IPS-18c (cell line): ENCODE measurements at regions not wholly inside any gene's neighbourhood (a gene's known extent, or its start where the extent isn't known, plus 50 kb on each side); places are given as distances from the start of the nearest gene placed in this dataset.

Experiments used
- H3K4me3 ChIP-seq: 2 replicates; pipeline ENCODE4 v1.7.0; 2013; ENCODE audit warnings: low read depth, mild to moderate bottlenecking, low read length, moderate library complexity; ENCODE audit not compliant: insufficient read depth
- H3K9me3 ChIP-seq: one replicate; pipeline ENCODE4 v1.6.1; 2013; ENCODE audit warnings: mild to moderate bottlenecking, low read length, moderate library complexity; ENCODE audit not compliant: control insufficient read depth, insufficient read depth

DNA sequence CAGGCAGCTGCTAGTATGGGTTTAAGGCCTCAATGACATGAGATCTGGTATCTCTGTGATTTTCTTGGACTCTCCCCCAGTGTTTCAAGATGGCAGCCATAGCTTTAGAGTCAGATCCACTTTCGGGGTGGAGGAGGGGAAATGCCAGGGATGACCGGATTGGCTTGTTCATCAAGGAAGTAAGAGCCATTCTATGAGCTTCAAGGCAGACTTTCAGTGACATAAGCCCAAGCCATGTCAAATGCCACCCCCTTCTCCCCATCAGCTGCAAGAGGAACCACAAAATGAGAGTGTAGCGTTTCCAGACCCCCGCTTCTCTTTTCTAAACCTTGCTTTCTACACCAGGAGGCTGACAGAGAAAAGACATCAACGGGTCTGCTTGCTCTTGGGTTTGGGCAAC is 271.8 kb downstream of the PSAT1 start:
- H3K9me3 ChIP-seq = no peaks in the 10 kb centered on the region
- no peak overlapping the region for H3K4me3 ChIP-seq

DNA sequence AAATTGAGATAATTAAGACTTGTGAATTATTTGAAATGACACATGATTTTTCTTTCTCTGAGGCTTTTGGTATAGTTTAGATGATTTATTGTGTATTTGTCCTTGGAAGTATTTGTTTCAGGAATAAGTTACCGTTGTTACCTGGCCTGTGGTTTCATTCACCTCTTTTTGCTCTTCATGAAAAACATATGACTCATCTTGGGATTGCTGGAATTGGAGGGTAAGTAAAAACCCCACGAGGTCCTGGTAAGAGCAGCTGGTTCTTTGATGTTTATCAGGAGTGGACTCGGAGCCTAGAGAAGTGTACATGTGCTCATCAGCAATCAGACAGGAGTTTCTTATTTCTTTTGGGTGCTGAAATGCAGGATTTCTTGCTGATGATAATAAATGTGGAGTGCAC is 275.3 kb downstream of the PSAT1 start:
- Histone ChIP-seq H3K9me3 (no peaks in the 10 kb centered on the region), H3K4me3 (no peak overlapping the region)

DNA sequence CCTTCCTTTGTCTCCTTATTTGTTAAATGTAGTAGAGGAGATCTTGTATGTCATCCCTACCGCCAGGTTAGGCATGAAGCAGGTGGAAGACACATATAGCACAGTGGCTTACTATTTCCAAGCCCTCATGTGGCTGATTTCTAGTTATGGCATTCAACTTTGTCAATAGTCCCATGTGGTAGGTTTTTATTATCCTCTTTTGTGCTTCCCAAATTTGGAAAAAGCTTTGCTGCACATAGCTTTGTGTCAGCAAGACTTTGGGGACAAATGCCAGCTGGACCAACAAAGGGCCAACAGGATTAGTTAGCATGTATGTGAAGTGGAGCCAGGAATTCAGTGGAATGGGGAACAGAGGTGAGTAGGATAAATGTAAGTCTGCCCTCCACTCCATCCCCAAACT is 276.3 kb downstream of the PSAT1 start:
- Histone ChIP-seq H3K9me3 (no peaks in the 10 kb centered on the region), H3K4me3 (no peak overlapping the region)

DNA sequence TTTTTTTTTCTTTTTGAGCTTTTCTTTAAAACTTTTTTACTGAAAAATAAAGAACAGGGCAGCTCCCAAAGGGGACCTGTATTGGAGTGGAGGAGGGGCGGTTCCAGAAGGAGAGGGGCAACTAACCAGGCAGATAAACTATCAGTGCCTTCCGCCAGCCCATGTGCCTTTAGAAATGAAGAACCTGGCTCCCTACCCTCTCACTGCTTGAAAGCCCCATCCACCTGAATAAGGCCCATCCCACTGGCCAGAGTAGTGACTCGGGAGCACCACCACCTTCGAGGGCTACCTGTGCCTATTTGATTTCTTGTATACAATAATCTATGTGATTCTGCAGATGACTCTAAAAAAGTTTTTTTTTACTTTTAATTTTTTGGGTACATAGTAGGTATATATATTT is 276.7 kb downstream of the PSAT1 start:
- no peaks in the 10 kb centered on the region for H3K9me3 ChIP-seq
- H3K4me3 ChIP-seq = no peak overlapping the region

DNA sequence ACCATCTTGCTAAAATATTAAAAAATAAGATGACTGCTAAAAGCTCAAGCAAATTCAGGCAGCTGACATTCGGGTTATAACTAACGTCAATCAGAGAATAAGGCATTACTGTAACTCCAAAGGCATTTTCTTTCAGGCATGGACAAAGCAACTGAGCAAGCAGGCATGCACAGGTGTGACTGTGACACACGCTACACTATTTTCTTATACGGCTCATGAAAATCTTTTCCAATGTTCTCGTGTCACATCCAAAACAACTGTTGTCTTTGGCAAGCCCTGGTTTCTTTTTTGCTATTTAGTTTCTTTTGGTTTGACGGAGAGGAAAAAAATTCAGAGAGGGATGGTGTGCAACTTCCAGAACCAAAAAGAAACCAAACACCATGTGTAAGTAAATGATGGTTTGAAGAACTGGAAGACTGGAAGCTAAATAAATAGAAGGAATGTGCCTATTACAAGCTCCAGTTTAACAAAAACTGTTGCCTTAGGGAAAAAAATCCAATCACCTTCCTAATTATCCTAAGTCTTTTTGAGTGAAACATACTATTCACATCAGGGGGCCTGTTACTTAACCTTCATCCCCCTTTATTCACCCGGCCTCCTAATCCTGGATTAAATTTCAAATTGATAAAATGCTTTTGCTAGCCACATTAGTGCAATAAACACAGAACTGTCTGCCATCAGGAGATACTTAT is 277.6 kb downstream of the PSAT1 start:
- H3K9me3 ChIP-seq = no peaks in the 10 kb centered on the region

DNA sequence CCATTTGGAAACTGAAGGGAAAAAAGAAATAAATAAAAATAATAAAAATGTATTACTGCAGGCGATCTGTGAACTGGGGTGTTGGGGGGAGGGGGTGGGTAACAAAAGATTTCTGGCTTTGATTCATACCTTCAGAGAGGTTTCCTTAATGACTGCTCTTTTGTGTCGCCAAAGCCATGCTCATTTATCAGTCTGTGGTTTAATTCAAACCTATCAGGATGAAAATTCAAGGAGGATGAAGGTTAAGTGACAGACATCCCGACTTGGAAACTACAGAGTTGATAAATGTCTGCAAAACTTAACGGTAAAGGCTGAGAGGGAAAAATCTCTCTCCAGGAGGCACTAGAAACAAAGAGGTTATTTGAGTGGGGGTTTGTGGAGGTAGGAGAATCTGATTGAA is 278.2 kb downstream of the PSAT1 start:
- Histone ChIP-seq H3K9me3 (no peaks in the 10 kb centered on the region), H3K4me3 (no peak overlapping the region)

More for the DNA sequence above, 277.6 kb downstream of the PSAT1 start:
- no peak overlapping the region for H3K4me3 ChIP-seq

DNA sequence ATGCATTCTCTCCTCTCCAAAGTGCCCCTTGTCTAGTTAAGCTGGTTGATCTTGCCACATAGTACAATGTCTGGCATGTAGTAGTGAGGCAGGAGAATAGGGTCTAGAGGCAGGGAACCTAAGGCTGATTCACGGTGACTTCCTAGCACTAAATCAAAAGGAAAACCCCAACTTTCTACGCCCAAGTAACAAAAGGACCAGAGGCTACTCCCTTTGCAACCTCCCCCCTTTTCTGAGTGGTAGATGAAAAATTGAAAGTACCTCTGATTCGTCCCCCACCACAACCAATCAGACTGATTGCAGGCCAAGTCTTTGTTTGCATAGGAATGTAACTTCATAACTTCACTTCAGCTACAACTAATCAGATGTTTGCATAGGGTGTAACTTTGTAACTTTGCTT is 278.8 kb downstream of the PSAT1 start:
- no peaks in the 10 kb centered on the region for H3K9me3 ChIP-seq
- no peak overlapping the region for H3K4me3 ChIP-seq

DNA sequence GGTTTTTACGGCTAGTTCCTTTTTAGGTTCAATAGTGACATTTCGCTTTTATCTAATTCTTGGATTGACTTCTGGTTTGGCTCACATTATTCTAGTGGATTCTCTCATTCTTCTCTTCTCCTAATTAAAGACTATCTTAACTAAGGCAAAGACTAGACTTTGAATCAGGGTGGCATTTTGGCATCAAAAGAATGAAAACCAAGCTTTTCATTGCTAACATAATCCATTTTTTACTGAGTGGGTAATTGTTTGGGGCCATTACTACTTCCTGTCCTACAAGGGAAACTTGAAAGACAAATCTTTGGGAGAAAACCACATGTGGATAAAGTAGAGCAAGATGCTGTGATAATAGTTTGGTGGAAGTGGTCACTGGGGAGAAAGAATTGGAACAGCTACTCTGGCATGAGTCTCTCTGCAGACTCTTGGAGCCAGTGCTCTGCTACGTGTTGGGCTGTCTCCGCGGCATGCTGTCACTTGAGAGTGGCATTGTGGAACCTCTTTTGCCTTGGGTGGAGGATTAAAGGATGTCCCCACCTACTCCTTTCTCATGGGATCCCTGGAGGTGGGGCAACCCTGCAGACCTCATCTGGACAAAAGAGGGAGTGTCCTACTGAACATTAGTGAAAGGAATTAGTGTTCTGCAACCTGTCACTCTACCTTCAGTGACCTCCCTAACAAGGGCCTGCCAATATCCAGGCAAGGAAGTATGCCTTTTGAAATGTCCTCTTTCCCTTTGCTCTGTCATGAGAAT is 280.4 kb downstream of the PSAT1 start:
- H3K4me3 ChIP-seq = no peak overlapping the region
- H3K9me3 ChIP-seq = no peaks in the 10 kb centered on the region

DNA sequence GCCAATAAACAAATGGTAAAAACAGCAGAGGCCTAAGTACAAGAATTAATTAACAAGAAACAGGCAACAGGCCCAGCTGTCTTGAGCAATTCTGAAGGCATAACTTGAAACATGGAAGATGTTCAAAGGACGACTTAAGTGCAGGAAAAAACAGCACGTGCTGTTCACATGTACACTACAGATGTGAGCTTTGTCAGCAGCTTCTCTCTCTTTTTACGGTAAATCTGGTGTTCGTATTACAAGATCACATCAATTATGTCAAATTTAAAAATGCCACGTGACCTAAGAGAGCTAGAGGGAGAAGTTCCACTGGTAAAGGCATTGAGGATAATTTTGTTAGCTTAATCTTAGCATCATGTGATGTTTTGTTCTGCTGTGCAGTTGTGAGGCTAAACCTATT is 281.1 kb downstream of the PSAT1 start:
- H3K4me3 ChIP-seq = no peak overlapping the region
- no peaks in the 10 kb centered on the region for H3K9me3 ChIP-seq

DNA sequence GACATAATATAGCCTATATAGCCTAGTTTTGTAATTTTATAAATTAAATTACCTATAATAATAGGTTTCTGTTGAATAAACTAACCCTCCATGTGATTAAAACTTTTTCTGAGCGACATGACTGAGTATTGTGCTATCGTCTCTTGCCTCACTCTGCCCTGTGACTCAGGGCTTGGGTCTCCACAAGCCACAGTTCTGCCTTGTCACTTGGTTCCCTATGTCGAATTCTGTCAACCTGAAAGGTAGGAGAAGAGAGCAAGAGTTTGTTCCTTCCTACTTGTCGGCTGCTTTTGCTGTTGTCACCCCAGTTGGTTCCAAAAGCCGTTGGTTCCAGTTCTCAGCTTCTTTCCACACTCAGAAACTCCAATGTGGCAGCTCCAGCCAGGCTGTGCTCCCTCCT is 285.9 kb downstream of the PSAT1 start:
- no peaks in the 10 kb centered on the region for H3K9me3 ChIP-seq

DNA sequence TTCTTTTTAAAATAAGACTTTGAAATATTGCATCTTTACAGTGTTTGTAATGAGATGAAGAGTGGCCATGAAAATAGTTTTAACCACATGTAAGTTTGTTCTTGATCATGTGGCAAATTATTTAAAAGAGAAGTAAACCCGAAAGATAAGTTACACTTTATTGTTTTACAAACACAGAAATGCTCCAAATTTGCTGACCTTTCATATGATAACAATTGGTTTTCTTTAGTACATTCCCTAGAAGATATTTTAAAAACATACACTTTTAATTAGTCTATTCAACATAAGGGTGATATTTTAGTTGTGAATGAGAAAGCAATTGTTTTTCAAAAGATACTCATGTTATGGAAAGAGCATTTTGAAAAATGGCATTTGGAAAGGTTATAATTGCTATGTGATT is 287.7 kb downstream of the PSAT1 start:
- Histone ChIP-seq H3K9me3 (no peaks in the 10 kb centered on the region), H3K4me3 (no peak overlapping the region)

More for the DNA sequence above, 285.9 kb downstream of the PSAT1 start:
- H3K4me3 ChIP-seq = no peak overlapping the region

DNA sequence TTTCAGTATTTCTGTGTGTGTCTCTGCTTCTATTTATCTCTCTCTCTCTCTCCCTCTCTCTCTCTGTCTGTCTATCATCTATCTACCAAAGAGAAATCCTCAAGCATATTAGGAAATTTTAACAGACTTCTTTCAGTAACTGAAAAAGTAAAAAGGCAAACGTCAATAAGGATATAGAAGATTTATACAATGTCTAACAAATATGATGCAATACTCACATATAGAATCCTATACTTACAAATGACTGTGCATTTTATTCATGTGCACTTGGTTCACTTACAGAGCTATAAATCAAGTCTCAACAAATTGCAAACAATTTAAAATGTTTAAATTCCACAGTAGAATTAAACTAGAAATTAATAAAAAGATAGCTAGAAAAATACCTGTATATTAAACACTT is 289.0 kb downstream of the PSAT1 start:
- Histone ChIP-seq H3K9me3 (no peaks in the 10 kb centered on the region), H3K4me3 (no peak overlapping the region)

DNA sequence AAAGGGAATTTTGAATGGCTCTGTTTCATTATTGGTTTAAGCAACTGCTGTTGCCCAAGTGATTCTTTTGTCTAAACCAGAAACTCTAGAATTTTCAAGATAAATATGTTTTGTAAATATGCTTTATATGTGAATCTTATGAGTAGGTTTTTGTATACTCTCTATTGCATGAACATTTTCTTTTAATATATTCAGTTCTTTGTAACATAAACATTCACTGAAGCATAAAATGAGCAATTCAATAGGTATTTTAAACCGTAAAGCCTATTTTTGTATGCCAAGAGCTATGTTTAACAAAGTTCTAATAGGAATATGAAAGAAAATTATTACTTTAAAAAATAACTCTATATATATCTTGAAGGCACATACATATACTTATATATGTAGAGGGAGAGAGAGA is 293.1 kb downstream of the PSAT1 start:
- no peak overlapping the region for H3K4me3 ChIP-seq
- no peaks in the 10 kb centered on the region for H3K9me3 ChIP-seq

DNA sequence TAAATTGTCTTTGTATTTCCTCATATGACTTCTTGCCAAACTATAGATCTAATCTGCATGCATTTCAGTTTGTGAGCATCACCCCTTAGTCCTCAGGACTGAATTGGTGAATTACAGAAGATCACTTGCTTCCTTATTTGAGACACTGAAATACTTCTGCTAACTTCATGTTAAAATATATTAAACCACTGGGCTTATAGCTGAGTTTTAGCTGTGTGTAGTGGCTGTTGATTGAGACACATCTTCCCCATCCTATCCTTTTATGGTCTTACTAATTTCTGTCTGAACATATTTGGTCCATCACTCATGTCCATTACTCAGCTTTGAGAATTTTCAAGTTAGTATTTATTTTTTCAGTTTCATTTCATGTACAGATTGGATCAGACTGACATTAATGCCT is 295.9 kb downstream of the PSAT1 start:
- Histone ChIP-seq H3K9me3 (no peaks in the 10 kb centered on the region), H3K4me3 (no peak overlapping the region)

DNA sequence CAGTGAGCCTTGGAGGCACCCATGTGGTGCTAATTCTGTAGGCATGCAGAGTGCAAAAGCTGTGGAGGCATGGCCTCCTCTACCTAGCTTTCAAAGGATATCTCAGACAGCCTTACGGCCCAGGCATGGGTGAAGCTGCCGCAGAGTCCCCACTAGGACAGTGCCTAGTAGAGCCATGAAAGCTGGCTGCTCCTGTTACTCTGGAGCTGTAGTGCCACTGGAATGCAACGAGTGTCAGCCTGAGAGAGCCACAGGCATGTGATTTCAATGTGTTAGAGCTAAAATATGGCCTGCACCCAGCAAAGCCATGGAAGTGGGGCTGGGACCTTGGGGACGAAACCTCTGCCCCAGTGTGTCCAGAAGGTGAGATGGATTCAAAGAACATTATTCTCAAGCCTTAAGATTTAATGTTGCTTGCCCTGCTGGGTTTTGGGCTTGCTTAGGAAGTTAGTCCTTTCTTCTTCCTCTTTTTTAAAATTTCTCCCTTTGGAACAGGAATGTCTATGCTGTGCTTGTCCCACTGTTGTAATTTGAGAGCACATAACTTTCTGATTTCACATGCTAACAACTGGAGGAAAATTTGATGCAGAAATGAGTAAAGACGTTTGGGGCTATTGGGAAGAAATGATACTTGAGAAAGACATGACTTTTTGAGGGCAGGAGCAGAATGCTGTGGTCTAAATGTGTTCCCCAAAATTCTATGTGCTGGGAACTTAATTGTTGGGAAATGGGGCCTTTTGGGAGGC is 298.4 kb downstream of the PSAT1 start:
- no peaks in the 10 kb centered on the region for H3K9me3 ChIP-seq

DNA sequence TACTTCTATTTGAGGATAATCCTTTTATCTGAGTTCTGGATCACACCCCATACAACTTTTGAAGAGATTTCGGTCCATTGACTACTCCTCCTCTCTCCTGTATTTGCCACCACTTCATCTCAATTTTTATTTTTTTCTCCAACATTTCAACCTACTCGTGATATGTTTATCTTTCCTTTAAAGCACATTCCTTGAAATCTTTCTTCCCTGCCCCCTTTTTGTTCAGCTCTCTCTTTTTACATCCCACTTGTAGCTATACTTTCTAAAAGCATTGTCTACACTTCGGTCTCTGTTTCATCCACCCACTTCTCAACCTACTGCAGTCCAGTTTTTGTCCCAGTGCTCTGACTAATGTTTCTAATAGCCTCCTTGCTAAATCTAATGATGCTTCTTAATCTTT is 299.4 kb downstream of the PSAT1 start:
- Histone ChIP-seq H3K9me3 (no peaks in the 10 kb centered on the region), H3K4me3 (no peak overlapping the region)

More for the DNA sequence above, 298.4 kb downstream of the PSAT1 start:
- no peak overlapping the region for H3K4me3 ChIP-seq

DNA sequence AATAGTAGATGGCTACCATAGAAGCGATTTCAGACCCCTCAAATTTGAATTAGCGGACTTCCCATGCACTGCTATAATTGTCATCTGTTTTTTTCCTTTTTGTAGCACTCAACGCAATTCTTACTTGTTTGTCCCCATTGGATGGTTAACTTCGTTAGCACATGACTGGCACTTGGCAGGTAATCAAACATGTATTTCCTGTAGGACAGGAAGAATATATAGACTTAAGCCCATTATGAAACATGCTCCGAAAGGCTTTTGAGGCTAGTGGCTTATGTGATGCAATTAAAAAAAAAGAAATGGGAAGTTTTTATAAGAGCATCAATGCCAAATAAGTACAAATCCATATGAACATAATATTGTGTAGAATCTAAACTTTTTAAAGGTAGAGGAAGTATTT is 301.2 kb downstream of the PSAT1 start:
- Histone ChIP-seq H3K4me3 (no peak overlapping the region), H3K9me3 (no peaks in the 10 kb centered on the region)

DNA sequence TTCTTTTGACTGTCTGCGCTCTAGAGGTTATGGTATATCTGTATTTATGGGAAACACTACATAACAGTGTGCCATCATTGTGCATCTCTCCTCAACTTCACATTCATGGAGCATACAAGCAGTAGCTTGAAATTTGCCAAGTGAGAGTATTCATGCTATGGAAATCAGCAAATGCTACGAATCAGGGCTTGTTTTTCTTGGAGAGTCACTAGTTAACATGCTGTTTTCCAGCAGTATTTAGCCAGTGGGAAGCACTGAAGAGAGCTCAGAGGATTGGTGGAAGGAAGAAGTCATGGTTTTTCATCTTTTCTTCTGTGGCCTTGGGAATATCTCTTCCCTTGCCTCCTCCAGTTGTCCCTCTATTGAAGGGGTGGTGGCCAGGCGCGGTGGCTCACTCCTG is 303.0 kb downstream of the PSAT1 start:
- H3K9me3 ChIP-seq = no peaks in the 10 kb centered on the region
- H3K4me3 ChIP-seq = no peak overlapping the region
